HUES64 (cell line): ENCODE measurements at regions not wholly inside any gene's neighbourhood (a gene's known extent, or its start where the extent isn't known, plus 50 kb on each side); places are given as distances from the start of the nearest gene placed in this dataset.
"Not testable (repeated sequence)": the region's sequence is repeated elsewhere in the genome, so short reads cannot be mapped to it uniquely, and the experiment has no call there.

Experiments used
- H3K27ac ChIP-seq: 2 replicates; pipeline ENCODE4 v1.7.0; 2013; ENCODE audit warnings: low read depth, low read length, inconsistent platforms
- H3K27me3 ChIP-seq: 2 replicates; pipeline ENCODE4 v1.6.1; 2013; ENCODE audit warnings: mild to moderate bottlenecking, low read length; ENCODE audit not compliant: insufficient read depth
- H3K36me3 ChIP-seq: 2 replicates; pipeline ENCODE4 v1.6.1; 2013; ENCODE audit warnings: mild to moderate bottlenecking, low read length; ENCODE audit not compliant: insufficient read depth
- H3K4me1 ChIP-seq: 2 replicates; pipeline ENCODE4 v1.6.1; 2013; ENCODE audit warnings: mild to moderate bottlenecking, low read length, moderate library complexity; ENCODE audit not compliant: insufficient read depth
- H3K4me3 ChIP-seq: 2 replicates; pipeline ENCODE4 v1.5.1; 2013; ENCODE audit warnings: mild to moderate bottlenecking, low read length, moderate library complexity
- H3K9ac ChIP-seq: 2 replicates; pipeline ENCODE4 v1.6.1; 2013; ENCODE audit warnings: mild to moderate bottlenecking, low read depth, low read length
- H3K9me3 ChIP-seq: 2 replicates; pipeline ENCODE4 v1.6.1; 2013; ENCODE audit warnings: low read depth, low read length; ENCODE audit not compliant: insufficient read depth
- WGBS: fragments of 150-250, 120-280 bp; methylation state at CpG from one replicate; pipeline ENCODE4 v1.1.7; 2013; ENCODE audit warnings: missing lambda C conversion rate; 5-methylcytosine and 5-hydroxymethylcytosine counted together

DNA sequence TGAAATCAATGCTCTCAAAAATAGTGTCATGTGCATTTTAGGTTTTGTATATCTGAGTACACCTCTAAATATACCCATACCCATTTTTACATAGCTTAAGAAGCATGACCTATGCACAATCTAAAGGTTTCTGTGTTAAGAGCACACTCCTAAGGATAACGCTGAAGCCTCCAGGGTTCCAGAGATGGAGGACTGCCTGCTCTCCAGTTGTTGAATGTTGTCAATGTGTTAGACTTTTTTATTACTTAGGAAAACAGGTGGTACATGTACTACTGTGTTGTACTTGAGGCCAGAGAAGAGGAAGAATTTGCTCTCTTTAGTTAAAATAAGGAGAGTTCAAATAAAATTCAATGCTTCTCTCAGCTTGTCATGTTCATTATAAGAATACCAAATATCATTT lies 141.2 kb downstream of the EMB start:
- H3K9ac ChIP-seq = no peak overlapping the region
- H3K9me3 ChIP-seq = peaks cover 67% of the 10 kb centered on the region
- H3K4me3 ChIP-seq = no peak overlapping the region
- no peak overlapping the region for H3K27ac ChIP-seq
- no peaks in the 10 kb centered on the region for H3K36me3 ChIP-seq
- H3K27me3 ChIP-seq = no peaks in the 10 kb centered on the region
- 97% methylated on average over 1 of the region's 1 CpG for WGBS
- no peaks in the 10 kb centered on the region for H3K4me1 ChIP-seq

DNA sequence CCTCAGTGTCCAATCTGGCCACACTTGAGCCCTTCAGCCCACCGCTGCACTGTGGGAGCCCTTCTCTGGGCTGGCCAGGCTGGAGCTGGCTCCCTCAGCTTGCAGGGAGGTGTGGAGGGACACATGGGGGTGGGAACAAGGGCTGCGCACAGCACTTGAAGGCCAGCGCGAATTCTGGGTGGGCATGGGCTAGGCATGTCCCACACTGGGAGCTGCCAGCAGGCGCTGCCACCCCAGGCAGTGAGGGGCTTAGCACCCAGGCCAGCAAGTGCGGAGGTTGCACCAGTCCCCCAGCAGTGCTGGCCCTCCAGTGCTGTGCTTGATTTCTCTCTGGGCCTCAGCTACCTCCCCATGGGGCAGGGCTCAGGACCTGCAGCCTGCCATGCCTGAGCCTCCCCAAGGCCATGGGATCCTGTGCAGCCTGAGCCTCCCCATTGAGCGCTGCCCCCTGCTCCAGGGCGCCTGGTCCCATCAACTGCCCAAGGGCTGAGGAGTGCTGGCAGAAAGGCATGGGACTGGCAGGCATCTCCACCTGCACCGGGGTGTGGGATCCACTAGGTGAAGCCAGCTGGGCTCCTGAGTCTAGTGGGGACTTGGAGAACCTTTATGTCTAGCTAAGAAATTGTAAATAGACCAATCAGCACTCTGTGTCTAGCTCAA lies 148.2 kb downstream of the EMB start:
- H3K27ac ChIP-seq = no peak overlapping the region
- no peaks in the 10 kb centered on the region for H3K27me3 ChIP-seq
- H3K9me3 ChIP-seq = peaks cover 58% of the 10 kb centered on the region
- H3K4me3 ChIP-seq = no peak overlapping the region
- no peaks in the 10 kb centered on the region for H3K4me1 ChIP-seq
- H3K36me3 ChIP-seq = no peaks in the 10 kb centered on the region
- WGBS = 88% methylated on average over 9 of the region's 9 CpGs
- no peak overlapping the region for H3K9ac ChIP-seq

DNA sequence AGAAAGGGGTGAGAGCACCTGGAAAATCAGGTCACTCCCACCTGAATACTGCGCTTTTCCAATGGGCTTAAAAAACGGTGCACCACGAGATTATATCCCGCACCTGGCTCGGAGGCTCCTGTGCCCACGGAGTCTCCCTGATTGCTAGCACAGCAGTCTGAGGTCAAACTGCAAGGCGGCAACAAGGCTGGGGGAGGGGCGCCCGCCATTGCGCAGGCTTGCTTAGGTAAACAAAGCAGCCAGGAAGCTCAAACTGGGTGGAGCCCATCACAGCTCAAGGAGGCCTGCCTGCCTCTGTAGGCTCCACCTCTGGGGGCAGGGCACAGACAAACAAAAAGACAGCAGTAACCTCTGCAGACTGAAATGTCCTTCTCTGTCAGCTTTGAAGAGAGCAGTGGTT lies 160.6 kb downstream of the EMB start:
- not testable (repeated sequence) for H3K27ac ChIP-seq, H3K9ac ChIP-seq, H3K27me3 ChIP-seq, H3K4me3 ChIP-seq, H3K4me1 ChIP-seq, H3K36me3 ChIP-seq
- WGBS = 93% methylated on average over 10 of the region's 10 CpGs
- H3K9me3 ChIP-seq = peaks cover 52% of the 10 kb centered on the region
